K562 (cell line): ENCODE measurements at regions not wholly inside any gene's neighbourhood (a gene's known extent, or its start where the extent isn't known, plus 50 kb on each side); places are given as distances from the start of the nearest gene placed in this dataset.

Experiments used
- ATAC-seq: fragments of 200-7000 bp; cut with Tn5 transposase; 3 replicates; pipeline ENCODE4 v1.9.1; 2020; ENCODE audit warnings: moderate library complexity
- BruUV-seq: library from RNA; stranded (reverse); fragments of 400-500 nt; replicated peaks from 2 replicates; lab custom pipeline; 2021; lab: Mats Ljungman, UMichigan
- CTCF ChIA-PET: fragments of 300-600 bp; formaldehyde crosslinking; extraction: SDS; loops from one replicate; lab custom pipeline; 2021; ENCODE audit warnings: low intra/inter-chr PET ratio; lab: Yijun Ruan, JAX
- POLR2A ChIA-PET: fragments of 300-600, 350-650 bp; sonication (Branson Sonifier 250); formaldehyde crosslinking; extraction: SDS; loops from one replicate; lab custom pipeline; 2021; ENCODE audit warnings: antibody characterized with exemption, inconsistent platforms; lab: Yijun Ruan, JAX
- DNase-seq, 4 experiments: peaks; one replicate each; pipeline versions ENCODE4 v3.0.0 to v3.0.0-alpha.2; 2011 to 2018; ENCODE audit warnings: low spot score in 3 of 4, mixed read lengths in 3 of 4; ENCODE audit errors: extremely low read depth in 1 of 4
- FAIRE-seq: peaks from 2 replicates; lab custom pipeline; 2011; peaks lifted over from hg19 to GRCh38; lab: Jason Lieb, UNC
- H2AFZ ChIP-seq: 2 replicates; pipeline ENCODE4 v1.6.0; 2011; ENCODE audit warnings: low read depth, low read length, control low read depth, inconsistent platforms
- H3K27ac ChIP-seq: fragments of 200-600 bp; 3 replicates; pipeline ENCODE4 v1.8.0; 2011; ENCODE audit warnings: low read depth, mild to moderate bottlenecking, control low read depth, inconsistent platforms, low read length, moderate library complexity, mixed read lengths; ENCODE audit errors: extremely low read depth
- H3K27me3 ChIP-seq, 2 experiments: fragments of 300-600 bp in 1 of 2; 2 replicates in 1 of 2; 3 replicates in 1 of 2; pipeline versions ENCODE4 v1.6.0 to v1.8.0; 2011; ENCODE audit warnings: inconsistent platforms in 2 of 2, low read length in 2 of 2, mild to moderate bottlenecking in 1 of 2, mixed read lengths in 1 of 2, moderate library complexity in 1 of 2; ENCODE audit not compliant: control insufficient read depth in 2 of 2, insufficient read depth in 2 of 2
- H3K36me3 ChIP-seq: fragments of 300-600 bp; 3 replicates; pipeline ENCODE4 v1.8.0; 2011; ENCODE audit warnings: mild to moderate bottlenecking, low read length, inconsistent platforms; ENCODE audit not compliant: control insufficient read depth, insufficient read depth
- H3K4me1 ChIP-seq, 2 experiments: fragments of 200-600 bp in 1 of 2; replicated peaks in 1 of 2; 2 replicates in 1 of 2; 3 replicates in 1 of 2; pipeline versions ENCODE4 v1.5.1 to v1.8.0; 2011; ENCODE audit warnings: inconsistent platforms in 2 of 2, low read length in 2 of 2, mild to moderate bottlenecking in 1 of 2, mixed read lengths in 1 of 2, moderate library complexity in 1 of 2; ENCODE audit not compliant: control insufficient read depth in 2 of 2, insufficient read depth in 2 of 2
- H3K4me2 ChIP-seq: 2 replicates; pipeline ENCODE4 v1.6.1; 2011; ENCODE audit warnings: low read length, control low read depth, inconsistent platforms, mixed read lengths; ENCODE audit not compliant: insufficient read depth
- H3K4me3 ChIP-seq: fragments of 200-600 bp; sonication (generic), shearing (Covaris generic); 2 replicates; pipeline ENCODE4 v1.5.1; 2016; ENCODE audit warnings: control low read depth, inconsistent platforms
- H3K79me2 ChIP-seq: fragments of 200-600 bp; 3 replicates; pipeline ENCODE4 v1.8.0; 2011; ENCODE audit warnings: low read length, inconsistent platforms; ENCODE audit not compliant: control insufficient read depth, insufficient read depth
- H3K9ac ChIP-seq, 2 experiments: 2 replicates each; pipeline versions ENCODE4 v1.6.0 to v1.6.1; 2011; ENCODE audit warnings: low read depth in 2 of 2, low read length in 2 of 2, control low read depth in 1 of 2, inconsistent platforms in 1 of 2, mild to moderate bottlenecking in 1 of 2, mixed read lengths in 1 of 2; ENCODE audit not compliant: insufficient read depth in 1 of 2
- H3K9me1 ChIP-seq: one replicate; pipeline ENCODE4 v1.6.0; 2011; ENCODE audit warnings: inconsistent platforms, mild to moderate bottlenecking, low read length, moderate library complexity; ENCODE audit not compliant: control insufficient read depth, insufficient read depth
- H3K9me3 ChIP-seq: replicated peaks from 2 replicates; pipeline ENCODE4 v1.5.1; 2011; ENCODE audit warnings: low read depth, low read length, inconsistent platforms; ENCODE audit not compliant: control insufficient read depth, insufficient read depth
- H4K20me1 ChIP-seq: replicated peaks from 2 replicates; pipeline ENCODE4 v1.6.1; 2011; ENCODE audit warnings: low read length, inconsistent platforms, mixed read lengths; ENCODE audit not compliant: control insufficient read depth, insufficient read depth
- CHCHD3 ChIP-seq: fragments of 250-450 bp; sonication (Bioruptor Pico); IDR thresholded peaks from 2 replicates; pipeline ENCODE4 v2.1.2; 2022; ENCODE audit warnings: mild to moderate bottlenecking
- CTBP1 ChIP-seq: fragments of 450-650 bp; IDR thresholded peaks from 2 replicates; pipeline ENCODE4 v1.6.1; 2016; ENCODE audit warnings: borderline replicate concordance
- DDX20 ChIP-seq: fragments of 450-650 bp; IDR thresholded peaks from 2 replicates; pipeline ENCODE4 v1.6.1; 2016; ENCODE audit warnings: missing genetic modification characterization, low read depth, mild to moderate bottlenecking, missing compliant biosample characterization, moderate library complexity
- ETV1 ChIP-seq: fragments of 450-650 bp; conservative IDR thresholded peaks from 2 replicates; pipeline ENCODE4 v1.6.1; 2016; ENCODE audit warnings: missing genetic modification characterization, control low read depth, low read depth, missing compliant biosample characterization
- IFI16 ChIP-seq: fragments of 250-450 bp; sonication (Bioruptor Pico); IDR thresholded peaks from 2 replicates; pipeline ENCODE4 v2.1.2; 2022; ENCODE audit warnings: mild to moderate bottlenecking, inconsistent platforms
- PHB ChIP-seq: fragments of 250-450 bp; sonication (Bioruptor Pico); IDR thresholded peaks from 2 replicates; pipeline ENCODE4 v1.5.0; 2021
- POLR3A ChIP-seq: IDR thresholded peaks from 2 replicates; pipeline ENCODE4 v1.6.1; 2011; ENCODE audit warnings: borderline replicate concordance, mild to moderate bottlenecking, moderate library complexity; ENCODE audit not compliant: insufficient read length, insufficient read depth; ENCODE audit errors: extremely low read depth
- RBFOX2 ChIP-seq: fragments of 200-400 bp; formaldehyde crosslinking; IDR thresholded peaks from 2 replicates; pipeline ENCODE4 v1.6.1; 2017; ENCODE audit warnings: low read depth, mild to moderate bottlenecking, low read length, moderate library complexity
- RFX1 ChIP-seq: fragments of 450-650 bp; IDR thresholded peaks from 2 replicates; pipeline ENCODE4 v1.6.1; 2016; ENCODE audit warnings: mild to moderate bottlenecking, moderate library complexity
- ZNF140 ChIP-seq: fragments of 250-450 bp; sonication (Bioruptor Pico); IDR thresholded peaks from 2 replicates; pipeline ENCODE4 v1.8.0; 2021; ENCODE audit warnings: moderate library complexity, mild to moderate bottlenecking, inconsistent platforms
- WGBS: fragments of 100-300 bp; shearing (Covaris generic); methylation state at CpG from one replicate; pipeline ENCODE4 v1.1.6; 2016; ENCODE audit warnings: low coverage, mixed read lengths; ENCODE audit not compliant: insufficient coverage; ENCODE audit errors: missing lambda C conversion rate; 5-methylcytosine and 5-hydroxymethylcytosine counted together
- in situ Hi-C: fragments of 300-500 bp; cut with MboI; formaldehyde crosslinking; loops from 4 replicates; pipeline ENCODE4 v1.15.0; 2018; ENCODE audit warnings: inconsistent platforms, mixed read lengths
- intact Hi-C: fragments of 100-400 bp; cut with micrococcal nuclease; formaldehyde crosslinking; loops from 2 replicates; pipeline ENCODE4 v1.14.2; 2022
- TF ChIP-seq, protein P1 (sequence below): sonication (generic); formaldehyde crosslinking; IDR thresholded peaks from 2 replicates; pipeline ENCODE4 v1.8.0; 2022; ENCODE audit warnings: missing genetic modification reagents, mild to moderate bottlenecking, moderate library complexity, borderline replicate concordance
- TF ChIP-seq, protein P2 (sequence below): sonication (generic); formaldehyde crosslinking; IDR thresholded peaks from 2 replicates; pipeline ENCODE4 v1.9.0; 2022; ENCODE audit warnings: mild to moderate bottlenecking, missing genetic modification reagents

DNA sequence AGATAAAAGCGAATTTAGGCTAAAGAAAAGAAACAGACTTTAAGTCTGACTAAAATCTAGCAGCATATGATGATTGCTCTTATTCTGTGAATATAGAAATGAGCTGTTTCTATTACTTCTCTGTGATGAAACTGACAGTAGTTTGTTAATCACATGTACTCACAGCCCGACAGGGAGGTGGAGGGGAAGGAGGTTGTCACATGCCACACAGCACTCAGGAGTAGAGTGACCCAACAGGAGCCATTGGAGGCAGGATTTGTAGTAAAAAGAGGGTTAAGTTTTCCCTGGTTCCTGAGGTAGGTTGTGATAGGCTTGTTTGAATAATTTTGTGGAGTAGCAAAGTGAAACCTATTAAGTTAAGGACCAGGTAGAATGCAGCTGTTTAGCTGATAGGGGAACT, 495.9 kb downstream of the CENPC start:
- DNase-seq, result no peak
- ChIA-PET CTCF (no interaction called here), POLR2A (interaction anchor here (0.6 kb wide), 1 partner anchor 85 kb away, joined by 3 read pairs; no protein-coding TSS in a partner anchor)
- no peaks in the 10 kb centered on the region for H3K27me3 ChIP-seq
- H3K4me2 ChIP-seq, result no peak overlapping the region
- H3K9ac ChIP-seq, result no peak overlapping the region
- H3K36me3 ChIP-seq, result no peaks in the 10 kb centered on the region
- H3K4me3 ChIP-seq, result no peak overlapping the region
- H3K79me2 ChIP-seq, result no peaks in the 10 kb centered on the region
- WGBS, result 3% methylated on average over 2 of the region's 2 CpGs
- in situ Hi-C loops, result no loop called here
- intact Hi-C loops, result no loop called here
- no peak overlapping the region for H3K27ac ChIP-seq
- H3K9me1 ChIP-seq, result no peaks in the 10 kb centered on the region
- no peak for ATAC-seq
- no peak for FAIRE-seq
- no peaks in the 10 kb centered on the region for H4K20me1 ChIP-seq
- TF ChIP-seq, protein P1, sequence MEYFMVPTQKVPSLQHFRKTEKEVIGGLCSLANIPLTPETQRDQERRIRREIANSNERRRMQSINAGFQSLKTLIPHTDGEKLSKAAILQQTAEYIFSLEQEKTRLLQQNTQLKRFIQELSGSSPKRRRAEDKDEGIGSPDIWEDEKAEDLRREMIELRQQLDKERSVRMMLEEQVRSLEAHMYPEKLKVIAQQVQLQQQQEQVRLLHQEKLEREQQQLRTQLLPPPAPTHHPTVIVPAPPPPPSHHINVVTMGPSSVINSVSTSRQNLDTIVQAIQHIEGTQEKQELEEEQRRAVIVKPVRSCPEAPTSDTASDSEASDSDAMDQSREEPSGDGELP, result no peak
- TF ChIP-seq POLR3A, result no peak
- no peak for TF ChIP-seq PHB (CRISPR knock-in tag)
- no peak for TF ChIP-seq CTBP1
- TF ChIP-seq ETV1 (tag), result no peak
- no peak for TF ChIP-seq RFX1
- TF ChIP-seq, protein P2, sequence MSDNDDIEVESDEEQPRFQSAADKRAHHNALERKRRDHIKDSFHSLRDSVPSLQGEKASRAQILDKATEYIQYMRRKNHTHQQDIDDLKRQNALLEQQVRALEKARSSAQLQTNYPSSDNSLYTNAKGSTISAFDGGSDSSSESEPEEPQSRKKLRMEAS (CRISPR knock-in tag), result no peak
- no peak for TF ChIP-seq IFI16 (CRISPR knock-in tag)
- no peak for TF ChIP-seq RBFOX2
- no peak for TF ChIP-seq CHCHD3
- no peak for TF ChIP-seq DDX20 (tag)
- no peak for TF ChIP-seq ZNF140 (CRISPR knock-in tag)
- H3K4me1 ChIP-seq, result no peaks in the 10 kb centered on the region
- H2AFZ ChIP-seq, result no peak overlapping the region
- no TSS peak for BruUV-seq
- H3K9me3 ChIP-seq, result no peaks in the 10 kb centered on the region
